H9 (cell line): ENCODE measurements at regions not wholly inside any gene's neighbourhood (a gene's known extent, or its start where the extent isn't known, plus 50 kb on each side); places are given as distances from the start of the nearest gene placed in this dataset.
"Not testable (repeated sequence)": the region's sequence is repeated elsewhere in the genome, so short reads cannot be mapped to it uniquely, and the experiment has no call there.

Experiments
- DNase-seq: peaks from one replicate; pipeline ENCODE4 v3.0.0-alpha.2; 2017
- H2AFZ ChIP-seq: one replicate; pipeline ENCODE4 v1.6.1; 2013; ENCODE audit warnings: mild to moderate bottlenecking, low read length, control low read depth, moderate library complexity
- H2AK5ac ChIP-seq: 2 replicates; pipeline ENCODE4 v1.6.1; 2013; ENCODE audit warnings: low read length, control low read depth, mixed read lengths; ENCODE audit not compliant: insufficient read length
- H2BK120ac ChIP-seq: one replicate; pipeline ENCODE4 v1.6.1; 2013; ENCODE audit warnings: low read depth, mild to moderate bottlenecking, low read length, control low read depth, inconsistent platforms; ENCODE audit not compliant: poor library complexity, severe bottlenecking
- H2BK12ac ChIP-seq: 2 replicates; pipeline ENCODE4 v1.6.1; 2013; ENCODE audit warnings: low read length, control low read depth, mixed read lengths, low read depth; ENCODE audit not compliant: insufficient read length
- H2BK15ac ChIP-seq: 2 replicates; pipeline ENCODE4 v1.6.1; 2013; ENCODE audit warnings: low read depth, low read length, control low read depth
- H2BK20ac ChIP-seq: one replicate; pipeline ENCODE4 v1.6.1; 2013; ENCODE audit warnings: low read depth, mild to moderate bottlenecking, low read length, control low read depth, inconsistent platforms; ENCODE audit not compliant: poor library complexity, severe bottlenecking
- H2BK5ac ChIP-seq: 2 replicates; pipeline ENCODE4 v1.6.1; 2013; ENCODE audit warnings: low read length, control low read depth, mixed read lengths; ENCODE audit not compliant: insufficient read length
- H3K14ac ChIP-seq: 2 replicates; pipeline ENCODE4 v1.6.1; 2013; ENCODE audit warnings: low read length, control low read depth; ENCODE audit not compliant: insufficient read depth
- H3K18ac ChIP-seq: 2 replicates; pipeline ENCODE4 v1.6.1; 2013; ENCODE audit warnings: low read depth, mild to moderate bottlenecking, mixed read lengths, low read length, control low read depth; ENCODE audit not compliant: insufficient read length
- H3K23ac ChIP-seq: 2 replicates; pipeline ENCODE4 v1.6.1; 2013; ENCODE audit warnings: low read length, control low read depth, mixed read lengths, low read depth; ENCODE audit not compliant: insufficient read length
- H3K23me2 ChIP-seq: 2 replicates; pipeline ENCODE4 v1.6.1; 2013; ENCODE audit warnings: low read depth, mild to moderate bottlenecking, mixed read lengths, low read length, control low read depth; ENCODE audit not compliant: insufficient read length, poor library complexity, severe bottlenecking
- H3K27ac ChIP-seq: 2 replicates; pipeline ENCODE4 v1.5.1; 2013; ENCODE audit warnings: low read length, control low read depth, mixed read lengths, low read depth; ENCODE audit not compliant: insufficient read length
- H3K27me3 ChIP-seq: 2 replicates; pipeline ENCODE4 v1.6.1; 2013; ENCODE audit warnings: low read length, control low read depth, inconsistent platforms; ENCODE audit not compliant: insufficient read depth
- H3K4ac ChIP-seq: 2 replicates; pipeline ENCODE4 v1.6.1; 2013; ENCODE audit warnings: low read depth, mild to moderate bottlenecking, control low read depth, inconsistent platforms, low read length, moderate library complexity
- H3K4me1 ChIP-seq: 2 replicates; pipeline ENCODE4 v1.6.1; 2013; ENCODE audit warnings: low read length, control low read depth, inconsistent platforms; ENCODE audit not compliant: insufficient read depth
- H3K4me2 ChIP-seq: 2 replicates; pipeline ENCODE4 v1.6.1; 2013; ENCODE audit warnings: low read length, control low read depth, mixed read lengths; ENCODE audit not compliant: insufficient read length, insufficient read depth
- H3K56ac ChIP-seq: 2 replicates; pipeline ENCODE4 v1.6.1; 2013; ENCODE audit warnings: low read depth, mild to moderate bottlenecking, mixed read lengths, low read length, control low read depth; ENCODE audit not compliant: insufficient read length
- H3K79me1 ChIP-seq: 2 replicates; pipeline ENCODE4 v1.6.1; 2013; ENCODE audit warnings: low read depth, mild to moderate bottlenecking, moderate library complexity, low read length, control low read depth, inconsistent platforms; ENCODE audit not compliant: insufficient read depth, poor library complexity, severe bottlenecking
- H3K79me2 ChIP-seq: 2 replicates; pipeline ENCODE4 v1.6.1; 2013; ENCODE audit warnings: low read length, control low read depth, inconsistent platforms; ENCODE audit not compliant: insufficient read depth
- H3K9ac ChIP-seq: 2 replicates; pipeline ENCODE4 v1.6.1; 2013; ENCODE audit warnings: low read length, control low read depth, mixed read lengths; ENCODE audit not compliant: insufficient read length; ENCODE audit errors: extremely low read depth
- H3K9me3 ChIP-seq: one replicate; pipeline ENCODE4 v1.6.1; 2013; ENCODE audit warnings: low read depth, low read length, inconsistent platforms; ENCODE audit not compliant: control insufficient read depth
- H3T11ph ChIP-seq: one replicate; pipeline ENCODE4 v1.6.1; 2013; ENCODE audit warnings: mild to moderate bottlenecking, low read length, control low read depth, inconsistent platforms
- H4K20me1 ChIP-seq: one replicate; pipeline ENCODE4 v1.6.1; 2013; ENCODE audit not compliant: control insufficient read depth, insufficient read length, insufficient read depth
- H4K5ac ChIP-seq: 2 replicates; pipeline ENCODE4 v1.6.1; 2013; ENCODE audit warnings: low read depth, mild to moderate bottlenecking, mixed read lengths, low read length, control low read depth; ENCODE audit not compliant: insufficient read length
- H4K8ac ChIP-seq: replicated peaks from 2 replicates; pipeline ENCODE4 v1.6.1; 2013; ENCODE audit warnings: low read length, control low read depth, mixed read lengths, low read depth; ENCODE audit not compliant: insufficient read length
- H4K91ac ChIP-seq: 2 replicates; pipeline ENCODE4 v1.6.1; 2013; ENCODE audit warnings: low read depth, mild to moderate bottlenecking, moderate library complexity, mixed read lengths, low read length, control low read depth; ENCODE audit not compliant: insufficient read length
- H3K27ac Mint-ChIP-seq, 3 experiments: 2 replicates in 2 of 3; 3 replicates in 1 of 3; pipeline ENCODE4 v1.8.0; 2020 to 2021; ENCODE audit warnings: mixed read lengths in 3 of 3, mild to moderate bottlenecking in 1 of 3, moderate library complexity in 1 of 3
- H3K27me3 Mint-ChIP-seq: 2 replicates; pipeline ENCODE4 v1.8.0; 2021; ENCODE audit warnings: low read depth, mild to moderate bottlenecking, moderate library complexity, mixed read lengths
- H3K36me3 Mint-ChIP-seq, 3 experiments: 2 replicates in 2 of 3; 3 replicates in 1 of 3; pipeline ENCODE4 v1.8.0; 2020 to 2021; ENCODE audit warnings: low read depth in 3 of 3, mixed read lengths in 3 of 3; ENCODE audit not compliant: insufficient read depth in 1 of 3
- H3K4me1 Mint-ChIP-seq, 2 experiments: 2 replicates each; pipeline ENCODE4 v1.8.0; 2020; ENCODE audit warnings: mixed read lengths in 2 of 2
- H3K4me3 Mint-ChIP-seq, 2 experiments: 2 replicates in 1 of 2; 3 replicates in 1 of 2; pipeline ENCODE4 v1.8.0; 2020 to 2021; ENCODE audit warnings: mild to moderate bottlenecking in 2 of 2, mixed read lengths in 2 of 2, moderate library complexity in 1 of 2
- H3K9me3 Mint-ChIP-seq, 2 experiments: 2 replicates in 1 of 2; 3 replicates in 1 of 2; pipeline ENCODE4 v1.8.0; 2020; ENCODE audit warnings: mild to moderate bottlenecking in 2 of 2, mixed read lengths in 2 of 2, moderate library complexity in 1 of 2
- WGBS: extraction: QIAGEN DNeasy Blood & Tissue Kit; methylation state at CpG from one replicate; pipeline ENCODE4 v1.1.7; 2013; ENCODE audit warnings: missing lambda C conversion rate, low lambda C conversion rate, mixed read lengths; ENCODE audit not compliant: insufficient read length; ENCODE audit errors: extremely low coverage; 5-methylcytosine and 5-hydroxymethylcytosine counted together

DNA sequence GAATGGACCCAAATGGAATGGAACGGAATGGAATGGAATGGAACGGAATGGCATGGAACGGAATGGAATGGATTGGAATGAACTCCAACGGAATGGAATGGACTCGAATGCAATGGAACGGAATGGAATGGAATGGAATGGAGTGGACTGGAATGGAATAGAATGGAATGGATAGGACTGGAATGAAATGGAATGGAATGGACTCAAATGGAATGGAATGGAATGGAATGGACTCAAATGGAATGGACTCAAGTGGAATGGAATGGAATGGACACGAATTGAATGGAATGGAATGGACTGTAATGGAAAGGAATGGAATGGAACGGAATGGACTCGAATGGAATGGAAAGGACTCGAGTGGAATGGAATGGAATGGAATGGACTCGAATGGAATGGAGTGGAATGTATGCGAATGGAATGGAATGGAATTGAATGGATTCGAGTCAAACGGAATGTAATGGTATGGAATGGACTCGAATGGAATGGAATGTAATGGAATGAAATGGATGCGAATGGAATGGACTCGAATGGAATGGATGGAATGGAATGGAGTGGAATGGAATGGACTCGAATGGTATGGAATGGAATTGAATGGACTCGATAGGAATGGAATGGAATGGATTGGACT lies 101.0 kb upstream of the FBXO28 start:
- H3K9me3 ChIP-seq = peaks cover 55% of the 10 kb centered on the region
- not testable (repeated sequence) for H3K23ac ChIP-seq, H3K14ac ChIP-seq, H2BK12ac ChIP-seq, H3K27ac Mint-ChIP-seq, H2AFZ ChIP-seq, H3K4me1 ChIP-seq, H3K23me2 ChIP-seq, H4K20me1 ChIP-seq, H2BK15ac ChIP-seq, H4K91ac ChIP-seq, H2AK5ac ChIP-seq, H3K79me1 ChIP-seq, H3K27me3 ChIP-seq, H3K18ac ChIP-seq, H3K4me1 Mint-ChIP-seq, H3K27me3 Mint-ChIP-seq, H4K8ac ChIP-seq, H3K4ac ChIP-seq, H3K9ac ChIP-seq, H3K79me2 ChIP-seq, H3K4me2 ChIP-seq, H2BK120ac ChIP-seq, H4K5ac ChIP-seq, H3K27ac ChIP-seq, DNase-seq, H2BK5ac ChIP-seq, H3K56ac ChIP-seq, H3T11ph ChIP-seq, H2BK20ac ChIP-seq, H3K4me3 Mint-ChIP-seq
- peaks cover 18 to 20% of the 10 kb centered on the region in 2 experiments for H3K9me3 Mint-ChIP-seq
- peaks cover 16 to 22% (median 17%) of the 10 kb centered on the region in 3 experiments for H3K36me3 Mint-ChIP-seq
- 100% methylated on average over 10 of the region's 19 CpGs for WGBS

DNA sequence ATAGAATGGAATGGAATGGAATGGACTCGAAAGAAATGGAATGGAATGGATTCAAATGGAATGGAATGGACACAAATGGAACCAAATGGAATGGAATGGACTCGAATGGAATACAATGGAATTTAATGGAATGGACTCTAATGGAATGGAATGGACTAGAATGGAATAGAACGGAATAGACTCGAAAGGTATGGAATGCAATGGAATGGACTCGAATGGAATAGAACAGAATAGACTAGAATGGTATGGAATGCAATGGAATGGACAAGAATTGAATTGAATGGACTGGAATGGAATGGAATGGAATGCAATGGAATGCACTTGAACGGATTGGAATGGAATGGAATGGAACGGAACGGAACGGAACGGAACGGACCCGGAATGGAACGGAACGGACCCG lies 101.7 kb upstream of the FBXO28 start:
- H2AFZ ChIP-seq, H3K4me2 ChIP-seq, H3K27me3 Mint-ChIP-seq, H3K23me2 ChIP-seq, H4K8ac ChIP-seq, H3K18ac ChIP-seq, H4K91ac ChIP-seq, H3K4me1 ChIP-seq, H3K27me3 ChIP-seq, H3K23ac ChIP-seq, H3K9ac ChIP-seq, H2BK12ac ChIP-seq, H3K27ac ChIP-seq, H2BK15ac ChIP-seq, H3K14ac ChIP-seq, H3K79me1 ChIP-seq, DNase-seq, H2AK5ac ChIP-seq, H3K79me2 ChIP-seq, H3T11ph ChIP-seq, H3K4me1 Mint-ChIP-seq, H3K27ac Mint-ChIP-seq, H4K20me1 ChIP-seq, H3K56ac ChIP-seq, H2BK20ac ChIP-seq, H2BK5ac ChIP-seq, H2BK120ac ChIP-seq, H3K4ac ChIP-seq, H4K5ac ChIP-seq, H3K4me3 Mint-ChIP-seq: not testable (repeated sequence)
- H3K9me3 ChIP-seq = peaks cover 55% of the 10 kb centered on the region
- peaks cover 20 to 21% of the 10 kb centered on the region in 2 experiments for H3K9me3 Mint-ChIP-seq
- WGBS = no CpG with 5 or more reads among the region's 15 CpGs
- H3K36me3 Mint-ChIP-seq = peaks cover 23 to 25% (median 23%) of the 10 kb centered on the region in 3 experiments
